GM12878 (cell line): ENCODE measurements at regions not wholly inside any gene's neighbourhood (a gene's known extent, or its start where the extent isn't known, plus 50 kb on each side); places are given as distances from the start of the nearest gene placed in this dataset.

Experiments used
- ATAC-seq: fragments of 200-7000 bp; cut with Tn5 transposase; 3 replicates; pipeline ENCODE4 v1.9.1; 2020; ENCODE audit warnings: mild to moderate bottlenecking, moderate library complexity
- BruUV-seq: library from RNA; stranded (reverse); fragments of 400-500 nt; replicated peaks from 2 replicates; lab custom pipeline; 2021; lab: Mats Ljungman, UMichigan
- CTCF ChIA-PET: fragments of 300-600 bp; sonication (Branson Sonifier 250); formaldehyde crosslinking; extraction: SDS; loops from one replicate; lab custom pipeline; 2021; ENCODE audit warnings: inconsistent platforms; lab: Yijun Ruan, JAX
- POLR2A ChIA-PET: fragments of 350-600 bp; formaldehyde crosslinking; extraction: SDS; loops from one replicate; lab custom pipeline; 2021; ENCODE audit warnings: inconsistent platforms; lab: Charles Lee
- RAD21 ChIA-PET: fragments of 300-600 bp; sonication (Branson Sonifier 250); formaldehyde crosslinking; loops from one replicate; lab custom pipeline; 2023; ENCODE audit warnings: antibody characterized with exemption; ENCODE audit not compliant: unreplicated experiment; lab: Charles Lee
- SMC1A ChIA-PET: fragments of 300-600 bp; sonication (Branson Sonifier 250); formaldehyde crosslinking; loops from one replicate; lab custom pipeline; 2023; ENCODE audit not compliant: unreplicated experiment, uncharacterized antibody; lab: Charles Lee
- DNase-seq: peaks from one replicate; pipeline ENCODE4 v3.0.0-alpha.2; 2011; ENCODE audit warnings: low read depth, low spot score
- FAIRE-seq: peaks from 3 replicates; lab custom pipeline; 2011; peaks lifted over from hg19 to GRCh38; lab: Jason Lieb, UNC
- H2AFZ ChIP-seq: 2 replicates; pipeline ENCODE4 v1.6.0; 2011; ENCODE audit warnings: low read depth, low read length, control low read depth; ENCODE audit not compliant: control insufficient read depth
- H3K27ac ChIP-seq: 2 replicates; pipeline ENCODE4 v1.5.1; 2011; ENCODE audit warnings: control low read depth; ENCODE audit not compliant: control insufficient read depth, insufficient read depth
- H3K27me3 ChIP-seq, 2 experiments: replicated peaks in 1 of 2; 2 replicates each; pipeline versions ENCODE4 v1.6.0 to v1.6.1; 2011; ENCODE audit warnings: low read length in 1 of 2; ENCODE audit not compliant: control insufficient read depth in 2 of 2, insufficient read depth in 2 of 2
- H3K36me3 ChIP-seq, 2 experiments: 2 replicates each; pipeline ENCODE4 v1.5.1; 2011; ENCODE audit warnings: low read length in 1 of 2; ENCODE audit not compliant: control insufficient read depth in 2 of 2, insufficient read depth in 2 of 2
- H3K4me1 ChIP-seq: 2 replicates; pipeline ENCODE4 v1.6.1; 2011; ENCODE audit warnings: mild to moderate bottlenecking, low read length, moderate library complexity, mixed read lengths; ENCODE audit not compliant: control insufficient read depth, insufficient read depth
- H3K4me2 ChIP-seq: 2 replicates; pipeline ENCODE4 v1.6.0; 2011; ENCODE audit warnings: control low read depth; ENCODE audit not compliant: control insufficient read depth, insufficient read depth
- H3K4me3 ChIP-seq: fragments of 200-600 bp; sonication (generic); 2 replicates; pipeline ENCODE4 v1.5.1; 2016
- H3K79me2 ChIP-seq: 2 replicates; pipeline ENCODE4 v1.6.0; 2011; ENCODE audit warnings: low read length; ENCODE audit not compliant: control insufficient read depth, insufficient read depth
- H3K9ac ChIP-seq: 2 replicates; pipeline ENCODE4 v1.8.0; 2011; ENCODE audit warnings: low read length, control low read depth, mixed read lengths; ENCODE audit not compliant: control insufficient read depth, insufficient read depth
- H3K9me3 ChIP-seq: replicated peaks from 3 replicates; pipeline ENCODE4 v1.5.1; 2011; ENCODE audit warnings: mild to moderate bottlenecking, low read length; ENCODE audit not compliant: control insufficient read depth, insufficient read depth
- H4K20me1 ChIP-seq: 2 replicates; pipeline ENCODE4 v1.6.0; 2011; ENCODE audit not compliant: control insufficient read depth, insufficient read depth
- BACH1 ChIP-seq: fragments of 450-650 bp; IDR thresholded peaks from 2 replicates; pipeline ENCODE4 v1.6.1; 2017; ENCODE audit warnings: mild to moderate bottlenecking, borderline replicate concordance
- GABPA ChIP-seq: IDR thresholded peaks from 2 replicates; pipeline ENCODE4 v1.6.1; 2014; ENCODE audit warnings: antibody characterized with exemption, low read depth, mild to moderate bottlenecking, inconsistent platforms
- HDAC6 ChIP-seq: fragments of 200-600 bp; sonication (generic); IDR thresholded peaks from one replicate; pipeline ENCODE4 v1.8.0; 2017; ENCODE audit warnings: antibody characterized with exemption; ENCODE audit not compliant: unreplicated experiment
- NR2F1 ChIP-seq: fragments of 450-650 bp; conservative IDR thresholded peaks from 2 replicates; pipeline ENCODE4 v1.6.1; 2017; ENCODE audit warnings: mild to moderate bottlenecking
- WGBS: methylation state at CpG from one replicate; pipeline ENCODE4 v1.1.6; 2016; ENCODE audit warnings: low lambda C conversion rate; ENCODE audit not compliant: insufficient replicate concordance, insufficient coverage; ENCODE audit errors: missing lambda C conversion rate; 5-methylcytosine and 5-hydroxymethylcytosine counted together
- in situ Hi-C: fragments of 300-500 bp; cut with MboI; formaldehyde crosslinking; loops from 9 replicates; pipeline ENCODE4 v1.14.3; 2018; ENCODE audit warnings: mixed read lengths
- intact Hi-C: fragments of 100-400 bp; cut with micrococcal nuclease; formaldehyde crosslinking; loops from one replicate; pipeline ENCODE4 v1.14.2; 2022; ENCODE audit not compliant: unreplicated experiment
- TF ChIP-seq, protein P1 (sequence below), 3 experiments: IDR thresholded peaks in 2 of 3; conservative IDR thresholded peaks in 1 of 3; 2 replicates each; pipeline ENCODE4 v1.5.1; 2011; ENCODE audit warnings: low read depth in 3 of 3, low read length in 3 of 3, mild to moderate bottlenecking in 3 of 3, control low read depth in 2 of 3, moderate library complexity in 2 of 3, inconsistent platforms in 1 of 3, mixed read lengths in 1 of 3; ENCODE audit not compliant: control insufficient read depth in 2 of 3, insufficient read depth in 1 of 3; ENCODE audit errors: extremely low read depth in 1 of 3
- TF ChIP-seq, protein P2 (sequence below): fragments of 450-650 bp; formaldehyde crosslinking; IDR thresholded peaks from 2 replicates; pipeline ENCODE4 v1.4.0; 2022; ENCODE audit warnings: mild to moderate bottlenecking, moderate library complexity

DNA sequence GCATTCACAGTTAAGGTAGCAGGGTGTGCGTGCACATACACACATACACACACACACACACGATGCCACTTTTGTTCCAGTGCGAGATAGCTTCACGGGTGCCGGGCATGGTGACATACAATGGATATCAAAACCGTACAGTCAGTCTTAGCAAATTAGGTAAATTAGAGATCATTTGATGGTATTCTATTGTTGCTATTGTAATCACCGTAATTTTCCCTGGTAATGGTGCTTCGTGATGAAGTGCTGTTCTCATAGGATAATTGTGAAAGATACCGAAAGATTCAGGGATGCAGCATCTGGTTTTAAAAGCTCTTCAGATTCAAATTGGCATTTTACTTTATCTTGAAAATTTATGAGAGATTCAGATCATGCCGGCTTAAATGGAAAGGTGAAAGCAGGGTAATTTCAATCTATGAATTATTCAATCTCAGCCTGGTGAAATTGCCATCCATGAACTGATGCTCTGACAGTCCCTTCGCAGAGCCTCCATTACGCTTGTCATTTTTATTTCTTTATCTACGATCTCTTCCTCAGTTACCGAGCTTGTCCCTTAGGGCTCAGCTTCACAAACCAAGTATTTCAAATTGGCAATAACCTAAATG lies 71.3 kb upstream of the SOX4 start:
- H4K20me1 ChIP-seq = no peaks in the 10 kb centered on the region
- TF ChIP-seq BACH1 = no peak
- no peak for TF ChIP-seq NR2F1
- no peak for TF ChIP-seq HDAC6
- TF ChIP-seq, protein P1, sequence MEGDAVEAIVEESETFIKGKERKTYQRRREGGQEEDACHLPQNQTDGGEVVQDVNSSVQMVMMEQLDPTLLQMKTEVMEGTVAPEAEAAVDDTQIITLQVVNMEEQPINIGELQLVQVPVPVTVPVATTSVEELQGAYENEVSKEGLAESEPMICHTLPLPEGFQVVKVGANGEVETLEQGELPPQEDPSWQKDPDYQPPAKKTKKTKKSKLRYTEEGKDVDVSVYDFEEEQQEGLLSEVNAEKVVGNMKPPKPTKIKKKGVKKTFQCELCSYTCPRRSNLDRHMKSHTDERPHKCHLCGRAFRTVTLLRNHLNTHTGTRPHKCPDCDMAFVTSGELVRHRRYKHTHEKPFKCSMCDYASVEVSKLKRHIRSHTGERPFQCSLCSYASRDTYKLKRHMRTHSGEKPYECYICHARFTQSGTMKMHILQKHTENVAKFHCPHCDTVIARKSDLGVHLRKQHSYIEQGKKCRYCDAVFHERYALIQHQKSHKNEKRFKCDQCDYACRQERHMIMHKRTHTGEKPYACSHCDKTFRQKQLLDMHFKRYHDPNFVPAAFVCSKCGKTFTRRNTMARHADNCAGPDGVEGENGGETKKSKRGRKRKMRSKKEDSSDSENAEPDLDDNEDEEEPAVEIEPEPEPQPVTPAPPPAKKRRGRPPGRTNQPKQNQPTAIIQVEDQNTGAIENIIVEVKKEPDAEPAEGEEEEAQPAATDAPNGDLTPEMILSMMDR (IDR thresholded peaks at IDR 0.05 in 2 of 3, conservative IDR thresholded peaks at IDR 0.05 in 1 of 3; ENCODE audit: control insufficient read depth in 2 of 3, extremely low read depth in 1 of 3, insufficient read depth in 1 of 3, low read depth in 3 of 3, low read length in 3 of 3) = no peak
- no peak for TF ChIP-seq GABPA
- TF ChIP-seq, protein P2, sequence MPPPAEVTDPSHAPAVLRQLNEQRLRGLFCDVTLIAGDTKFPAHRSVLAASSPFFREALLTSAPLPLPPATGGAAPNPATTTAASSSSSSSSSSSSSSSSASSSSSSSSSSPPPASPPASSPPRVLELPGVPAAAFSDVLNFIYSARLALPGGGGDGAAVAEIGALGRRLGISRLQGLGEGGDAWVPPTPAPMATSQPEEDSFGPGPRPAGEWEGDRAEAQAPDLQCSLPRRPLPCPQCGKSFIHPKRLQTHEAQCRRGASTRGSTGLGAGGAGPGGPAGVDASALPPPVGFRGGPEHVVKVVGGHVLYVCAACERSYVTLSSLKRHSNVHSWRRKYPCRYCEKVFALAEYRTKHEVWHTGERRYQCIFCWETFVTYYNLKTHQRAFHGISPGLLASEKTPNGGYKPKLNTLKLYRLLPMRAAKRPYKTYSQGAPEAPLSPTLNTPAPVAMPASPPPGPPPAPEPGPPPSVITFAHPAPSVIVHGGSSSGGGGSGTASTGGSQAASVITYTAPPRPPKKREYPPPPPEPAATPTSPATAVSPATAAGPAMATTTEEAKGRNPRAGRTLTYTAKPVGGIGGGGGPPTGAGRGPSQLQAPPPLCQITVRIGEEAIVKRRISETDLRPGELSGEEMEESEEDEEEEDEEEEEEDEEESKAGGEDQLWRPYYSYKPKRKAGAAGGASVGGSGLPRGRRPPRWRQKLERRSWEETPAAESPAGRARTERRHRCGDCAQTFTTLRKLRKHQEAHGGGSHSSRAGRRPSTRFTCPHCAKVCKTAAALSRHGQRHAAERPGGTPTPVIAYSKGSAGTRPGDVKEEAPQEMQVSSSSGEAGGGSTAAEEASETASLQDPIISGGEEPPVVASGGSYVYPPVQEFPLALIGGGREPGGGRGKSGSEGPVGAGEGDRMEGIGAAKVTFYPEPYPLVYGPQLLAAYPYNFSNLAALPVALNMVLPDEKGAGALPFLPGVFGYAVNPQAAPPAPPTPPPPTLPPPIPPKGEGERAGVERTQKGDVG (CRISPR knock-in tag) = no peak
- H3K36me3 ChIP-seq = no peaks in the 10 kb centered on the region
- ChIA-PET SMC1A (interaction anchor here (0.9 kb wide), 1 partner anchor 11 kb away, joined by 4 read pairs; no protein-coding TSS in a partner anchor), RAD21 (interaction anchor here (0.6 kb wide), 1 partner anchor 140 kb away, joined by 4 read pairs; no protein-coding TSS in a partner anchor), CTCF (no interaction called here), POLR2A (no interaction called here)
- FAIRE-seq (no peak), DNase-seq (no peak), ATAC-seq (no peak)
- H3K79me2 ChIP-seq = no peaks in the 10 kb centered on the region
- no TSS peak for BruUV-seq
- H3K9me3 ChIP-seq = no peaks in the 10 kb centered on the region
- H3K4me1 ChIP-seq = no peaks in the 10 kb centered on the region
- no peak overlapping the region for H3K9ac ChIP-seq
- H3K4me2 ChIP-seq = no peak overlapping the region
- intact Hi-C loops = no loop called here
- in situ Hi-C loops = no loop called here
- H2AFZ ChIP-seq = no peak overlapping the region
- no peaks in the 10 kb centered on the region; a peak in 1 of 4 replicates for H3K27me3 ChIP-seq
- H3K4me3 ChIP-seq = no peak overlapping the region
- 77% methylated on average over 14 of the region's 14 CpGs for WGBS
- H3K27ac ChIP-seq = no peak overlapping the region
